SK-N-MC (cell line): ENCODE measurements at regions not wholly inside any gene's neighbourhood (a gene's known extent, or its start where the extent isn't known, plus 50 kb on each side); places are given as distances from the start of the nearest gene placed in this dataset.

Experiments
- EZH2 ChIP-seq: fragments of 200-600 bp; sonication (generic); IDR thresholded peaks from one replicate; pipeline ENCODE4 v1.6.1; 2017; ENCODE audit warnings: antibody characterized with exemption
- FOXP2 ChIP-seq: optimal IDR thresholded peaks from 2 replicates; pipeline ENCODE3; 2011; ENCODE audit warnings: mild to moderate bottlenecking, moderate library complexity; ENCODE audit not compliant: insufficient read depth; ENCODE audit errors: extremely low read length, control extremely low read depth
- POLR2AphosphoS5 ChIP-seq: IDR thresholded peaks from 2 replicates; pipeline ENCODE4 v1.6.1; 2012; ENCODE audit warnings: mild to moderate bottlenecking, low read depth, low read length, borderline replicate concordance

GRCh38 chr3:154583086-154583634 is 153.2 kb upstream of the GPR149 start:
- TF ChIP-seq POLR2AphosphoS5 = no peak
- TF ChIP-seq EZH2 = no peak
- no peak for TF ChIP-seq FOXP2
